NCI-H510A (cell line): ENCODE measurements at regions not wholly inside any gene's neighbourhood (a gene's known extent, or its start where the extent isn't known, plus 50 kb on each side); places are given as distances from the start of the nearest gene placed in this dataset.

Experiments
- DNase-seq: peaks from one replicate; lab custom pipeline; 2025; lab: John Stamatoyannopoulos, UW

- no peak for DNase-seq
These were observed 235.1 kb downstream of the UQCRFS1 start for GRCh38 chr19:28977826-28978225.

- no peak for DNase-seq
These were observed 240.7 kb downstream of the UQCRFS1 start for GRCh38 chr19:28972058-28972852.

DNA sequence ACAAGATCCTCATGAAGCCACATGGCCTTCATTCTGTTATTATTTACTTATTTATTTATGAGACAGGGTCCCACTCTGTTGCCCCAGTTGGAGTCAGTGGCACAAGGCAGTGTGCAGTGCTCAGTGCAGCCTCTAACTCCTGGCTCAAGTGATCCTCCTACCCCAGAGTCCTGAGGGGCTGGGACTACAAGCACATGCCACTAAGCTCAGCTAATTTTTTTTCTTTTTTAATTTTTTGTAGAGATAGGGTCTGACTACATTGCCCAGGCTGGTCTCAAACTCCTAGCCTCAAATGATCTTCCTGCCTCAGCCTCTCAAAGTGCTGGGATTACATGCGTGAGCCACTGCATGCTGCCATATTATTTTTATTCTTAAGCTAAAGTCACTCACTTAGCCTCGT, 241.4 kb downstream of the UQCRFS1 start:
- DNase-seq: no peak

DNA sequence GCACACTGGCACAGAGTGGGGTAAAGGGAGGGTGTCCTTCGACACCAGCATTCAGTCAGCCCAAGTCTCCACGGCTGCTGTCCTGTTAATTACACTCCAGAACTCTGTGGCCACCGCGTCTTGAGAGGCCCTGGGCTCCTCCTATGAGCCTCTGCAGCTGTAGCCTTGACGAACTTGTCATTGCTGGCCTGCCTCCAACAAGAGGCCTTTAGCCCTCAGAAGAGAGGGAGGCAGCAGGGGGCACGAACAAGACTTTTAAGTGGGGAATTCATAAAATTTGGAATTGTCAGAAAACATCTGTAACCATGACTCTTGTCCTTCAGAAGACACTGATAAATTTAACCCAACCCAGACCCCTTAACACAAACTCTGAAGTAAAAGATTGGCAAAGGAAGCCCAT, 241.9 kb downstream of the UQCRFS1 start:
- no peak for DNase-seq

GRCh38 chr19:28968721-28969120, 244.2 kb downstream of the UQCRFS1 start:
- no peak for DNase-seq

- DNase-seq: no peak
These were observed 246.1 kb downstream of the UQCRFS1 start for GRCh38 chr19:28966737-28967399.

DNA sequence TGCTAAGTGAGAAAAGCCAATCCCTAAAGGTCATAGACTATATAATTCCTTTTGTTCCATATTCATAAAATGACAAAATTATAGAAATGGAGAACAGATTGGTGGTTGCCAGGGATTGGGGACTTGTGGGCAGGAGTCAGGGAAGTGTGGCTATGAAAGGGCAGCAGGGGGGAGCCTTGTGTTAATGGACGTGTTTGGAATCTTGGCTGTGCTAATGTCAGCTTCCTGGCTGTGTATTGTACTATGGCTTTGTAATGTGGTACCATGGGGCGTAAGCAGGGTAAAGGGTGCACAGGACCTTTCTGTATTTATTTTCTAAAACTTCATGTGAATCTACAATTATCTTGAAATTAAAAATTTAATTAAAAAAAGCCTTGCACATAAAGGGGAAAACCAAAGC, 248.5 kb downstream of the UQCRFS1 start:
- no peak for DNase-seq

DNA sequence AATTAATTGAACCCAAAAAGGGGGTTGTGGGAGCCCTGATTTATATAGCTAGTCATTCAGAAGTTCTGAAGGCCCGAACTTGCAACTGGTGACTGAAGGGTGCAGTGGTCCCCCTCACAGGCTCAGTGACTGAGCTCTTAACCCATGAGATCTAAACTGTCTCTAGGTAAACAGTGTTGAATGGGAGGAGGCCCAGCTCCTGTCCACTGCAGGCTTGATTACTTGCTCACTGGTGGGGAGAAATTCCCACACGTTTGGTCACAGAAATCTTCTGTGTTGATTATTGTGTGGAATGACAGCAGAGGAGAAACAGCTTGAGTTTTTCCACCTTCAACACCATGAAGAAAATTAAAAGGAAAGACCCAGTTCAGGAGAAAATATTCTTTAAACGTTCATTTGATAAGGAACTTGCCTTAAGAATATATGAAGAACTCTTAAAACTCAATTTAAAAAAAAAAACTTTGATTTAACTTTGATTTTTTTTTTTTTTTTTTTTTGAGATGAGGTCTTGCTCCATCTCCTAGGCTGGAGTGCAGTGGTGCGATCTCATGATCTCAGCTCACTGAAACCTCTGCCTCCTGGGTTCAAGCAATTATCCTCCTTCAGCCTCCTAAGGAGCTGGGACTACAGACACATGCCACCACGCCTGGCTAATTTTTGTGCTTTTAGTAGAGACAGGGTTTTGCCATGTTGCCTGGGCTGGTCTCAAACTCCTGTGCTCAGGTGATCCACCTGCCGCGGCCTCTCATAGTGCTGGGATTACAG, 249.3 kb downstream of the UQCRFS1 start:
- DNase-seq: no peak

DNA sequence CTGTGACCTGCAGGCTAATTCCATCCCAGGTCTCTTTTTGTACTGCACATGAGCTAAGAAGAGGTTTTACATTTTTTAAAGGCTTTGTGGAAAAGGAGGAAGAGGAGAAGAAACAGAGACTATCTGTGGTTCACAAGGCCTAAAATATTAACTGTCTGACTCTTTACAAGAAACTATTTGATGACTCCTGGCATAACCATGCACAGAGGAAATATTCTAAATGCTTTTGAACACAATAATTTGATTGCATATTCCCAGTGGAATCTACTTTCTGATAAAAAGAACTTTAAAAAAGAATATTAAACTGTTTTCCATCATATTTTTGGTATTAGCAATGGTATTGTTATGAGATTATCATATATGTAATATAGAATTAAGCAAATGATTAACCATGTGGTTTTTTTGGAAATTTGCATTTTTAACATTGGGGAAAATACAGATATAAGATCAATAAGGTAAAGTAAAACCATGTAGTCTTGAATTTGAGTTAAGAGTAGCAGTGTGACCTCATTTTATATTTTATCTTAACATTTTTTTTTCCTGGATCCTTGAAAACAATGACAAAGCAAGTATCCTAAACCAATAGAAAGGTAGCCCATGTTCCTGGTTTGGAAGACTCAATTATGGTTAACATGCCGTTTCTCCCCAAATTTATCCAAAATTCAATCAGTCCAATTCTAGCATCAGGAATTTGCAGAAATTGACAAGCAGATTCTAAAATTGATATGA, 251.0 kb downstream of the UQCRFS1 start:
- DNase-seq: no peak

DNA sequence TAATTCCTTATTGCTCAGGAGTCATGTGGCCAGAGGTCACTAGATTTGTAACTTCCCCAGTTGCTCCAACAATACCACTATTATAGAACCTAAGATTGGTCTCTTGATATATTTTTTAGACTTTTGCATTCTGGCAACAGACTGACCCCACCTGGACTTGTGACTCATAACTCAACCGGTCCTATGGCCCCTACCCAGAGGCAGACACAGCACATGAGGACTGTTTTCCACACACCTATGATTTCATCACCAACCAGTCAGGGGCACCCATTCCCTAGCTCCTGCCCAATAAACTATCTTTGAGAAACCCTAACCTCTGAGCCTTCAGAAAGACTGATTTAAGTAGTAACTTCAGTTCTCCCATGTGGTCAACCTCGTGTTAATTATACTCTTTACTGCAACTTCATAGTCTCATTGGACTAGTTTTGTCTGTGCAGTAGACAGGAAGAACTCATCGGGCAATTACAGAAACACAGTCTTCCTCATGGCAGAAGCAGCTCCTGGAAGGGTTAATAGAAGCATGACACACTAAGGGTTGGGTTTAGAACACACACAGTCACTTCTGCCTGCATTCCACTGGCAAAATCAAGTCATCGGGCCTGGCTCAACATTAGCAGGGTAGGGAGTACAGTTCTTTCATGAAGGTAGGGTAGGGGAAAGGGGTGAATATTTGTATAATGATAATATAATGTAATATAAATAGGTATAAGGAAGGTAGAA, 251.8 kb downstream of the UQCRFS1 start:
- no peak for DNase-seq

GRCh38 chr19:28960586-28960985, 252.4 kb downstream of the UQCRFS1 start:
- no peak for DNase-seq

- DNase-seq: no peak
These were observed 256.0 kb downstream of the UQCRFS1 start for GRCh38 chr19:28956961-28957360.

DNA sequence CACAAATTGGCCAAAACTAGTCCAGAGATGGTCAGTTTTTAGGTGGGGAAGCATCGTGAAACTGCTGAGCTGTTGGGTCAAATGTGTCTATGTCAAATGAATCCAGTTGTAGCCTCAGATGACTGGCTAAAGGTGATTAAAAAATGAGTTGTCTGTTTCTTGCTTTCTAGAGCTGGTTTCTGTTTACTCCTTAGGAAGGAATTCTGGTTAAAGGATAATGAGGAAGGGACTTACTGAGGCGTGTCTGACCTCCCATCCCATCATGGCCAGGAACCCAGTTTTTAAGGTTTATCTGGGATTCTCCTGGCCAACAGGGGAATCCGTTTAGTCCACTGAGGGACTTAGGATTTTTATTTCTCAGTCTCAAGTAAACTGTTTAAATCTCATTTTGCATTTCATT, 256.5 kb downstream of the UQCRFS1 start:
- DNase-seq: no peak

DNA sequence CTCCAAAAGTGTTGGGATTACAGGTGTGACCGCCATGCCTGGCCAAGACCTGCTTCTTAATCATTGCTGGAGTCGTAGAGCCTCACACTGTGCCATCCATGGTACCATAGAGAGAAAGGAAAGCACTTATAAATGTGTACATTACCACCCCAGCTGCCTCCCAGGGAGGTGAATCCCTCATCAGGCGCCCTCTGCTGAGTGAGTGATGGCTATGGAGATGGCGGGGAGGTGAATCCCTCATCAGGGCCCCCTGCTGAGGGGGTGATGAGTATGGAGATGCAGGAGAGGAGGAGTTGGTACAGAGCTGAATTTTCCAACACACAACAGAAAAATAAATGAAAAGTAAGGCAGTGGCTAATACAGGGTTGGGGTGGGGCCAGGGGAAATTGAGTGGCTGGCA, 263.4 kb downstream of the UQCRFS1 start:
- DNase-seq: no peak

DNA sequence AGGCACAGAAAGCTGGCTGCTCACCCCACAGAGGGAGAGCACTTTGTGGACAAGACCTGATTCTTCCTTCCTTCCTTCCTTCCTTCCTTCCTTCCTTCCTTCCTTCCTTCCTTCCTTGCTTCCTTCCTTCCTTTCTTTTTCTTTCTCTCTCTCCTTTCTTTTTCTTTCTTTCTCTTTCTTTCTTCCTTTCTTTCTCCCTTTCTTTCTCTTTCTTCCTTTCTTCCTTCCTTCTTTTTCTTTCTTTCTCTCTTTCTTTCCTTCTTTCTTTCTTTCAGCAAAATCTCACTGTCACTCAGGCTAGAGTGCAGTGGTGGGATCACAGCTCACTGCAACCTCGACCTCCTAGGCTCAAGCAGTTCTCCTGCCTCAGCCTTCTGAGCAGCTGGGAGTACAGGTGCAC, 263.9 kb downstream of the UQCRFS1 start:
- no peak for DNase-seq

DNA sequence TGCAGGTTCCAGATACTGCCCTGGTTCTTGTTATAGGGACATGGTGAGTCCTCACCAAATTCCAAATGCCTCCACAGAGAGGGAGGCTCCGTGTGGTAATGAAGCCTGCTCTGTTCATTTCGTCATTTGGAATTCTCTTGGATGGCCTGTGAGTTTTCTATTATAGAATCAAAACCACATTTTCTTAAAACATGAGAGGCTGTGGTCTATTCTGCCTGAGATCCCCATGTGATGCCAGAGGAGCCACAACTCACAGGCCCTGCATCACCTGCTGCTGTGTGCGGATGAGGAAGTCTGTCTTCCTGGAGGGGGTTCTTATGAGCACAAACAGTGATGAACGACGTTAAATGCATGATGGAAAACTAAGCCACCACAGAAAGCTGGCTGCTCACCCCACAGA, 264.4 kb downstream of the UQCRFS1 start:
- no peak for DNase-seq

GRCh38 chr19:28948026-28948425, 264.9 kb downstream of the UQCRFS1 start:
- no peak for DNase-seq

GRCh38 chr19:28943651-28944050, 269.3 kb downstream of the UQCRFS1 start:
- DNase-seq: no peak

- DNase-seq: no peak
These were observed 271.1 kb downstream of the UQCRFS1 start for GRCh38 chr19:28941833-28942232.

DNA sequence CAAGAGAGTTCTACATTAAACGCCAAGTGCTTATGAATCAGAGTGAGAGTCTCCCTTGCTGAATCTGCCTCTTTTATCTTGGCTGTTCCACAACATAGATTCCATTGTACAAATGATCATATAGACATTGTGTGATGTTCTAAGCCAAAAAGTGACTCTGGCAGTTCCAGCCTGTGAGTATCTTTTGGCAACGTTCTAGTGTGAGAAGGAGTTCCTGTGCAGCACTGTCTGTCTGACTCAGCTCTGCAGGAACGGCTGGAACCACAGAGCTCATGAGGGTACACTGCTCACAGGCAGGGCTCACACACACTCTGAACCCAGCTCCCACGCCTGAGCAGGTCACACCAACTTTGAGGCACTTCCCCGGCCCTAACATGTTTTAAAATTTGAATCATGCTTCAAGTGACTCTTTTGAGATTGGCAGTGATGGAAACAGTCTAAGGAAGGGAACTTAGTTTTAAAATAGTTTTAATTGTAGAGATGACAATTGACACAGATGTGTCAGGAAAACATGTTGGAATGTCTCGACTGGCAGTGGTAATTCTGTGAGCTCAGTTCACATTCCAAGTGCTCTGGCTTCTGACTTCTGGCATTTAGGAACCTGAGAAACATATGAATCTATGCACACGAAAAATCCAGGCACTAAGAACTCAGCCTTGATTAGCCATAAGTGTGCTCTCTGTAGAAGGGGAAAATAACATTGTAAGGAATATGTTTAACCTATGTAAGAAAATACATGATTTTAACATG, 272.0 kb downstream of the UQCRFS1 start:
- DNase-seq: no peak

DNA sequence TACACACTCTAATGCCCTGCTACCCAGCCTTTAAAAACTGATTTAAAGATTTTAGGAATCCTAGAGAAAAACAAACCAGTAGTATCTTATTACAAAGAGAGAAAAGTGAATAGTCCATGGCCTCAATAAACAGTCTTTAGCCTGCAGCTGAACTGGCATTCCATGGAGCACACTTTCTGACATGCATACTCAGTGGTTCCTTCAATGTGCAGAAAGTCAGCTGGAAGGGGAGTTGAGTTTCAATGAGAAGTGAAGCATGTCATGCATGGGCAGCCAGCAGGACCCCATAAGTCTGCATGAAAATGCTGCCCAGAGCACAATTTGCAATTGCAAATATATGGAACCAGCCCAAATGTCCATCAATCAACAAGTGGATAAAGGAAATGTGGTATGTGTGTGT, 273.7 kb downstream of the UQCRFS1 start:
- DNase-seq: no peak
